Vagina (tissue), 2 donors: ENCODE measurements at regions not wholly inside any gene's neighbourhood (a gene's known extent, or its start where the extent isn't known, plus 50 kb on each side); places are given as distances from the start of the nearest gene placed in this dataset.
A peak's percentile ranks its signal among the peaks of the same experiment; 100 is the strongest.

Source experiments
- DNase-seq, 2 donors: peaks; one replicate each; pipeline ENCODE4 v3.0.0-alpha.2; 2017; ENCODE audit errors: extremely low spot score in 2 of 2
- H3K27ac ChIP-seq: fragments of 200-600 bp; sonication (generic); one replicate; pipeline ENCODE4 v1.5.1; 2019
- H3K27me3 ChIP-seq: fragments of 200-600 bp; sonication (generic); one replicate; pipeline ENCODE4 v1.5.1; 2019
- H3K36me3 ChIP-seq, 2 donors: fragments of 200-600 bp; sonication (generic); one replicate each; pipeline ENCODE4 v1.5.1; 2017 to 2019
- H3K4me1 ChIP-seq: fragments of 200-600 bp; sonication (generic); one replicate; pipeline ENCODE4 v1.5.1; 2019
- H3K4me3 ChIP-seq, 2 donors: fragments of 200-600 bp; sonication (generic); 1 replicate in 1 of 2; 2 replicates in 1 of 2; pipeline ENCODE4 v1.5.1; 2016 to 2019
- H3K9me3 ChIP-seq: fragments of 200-600 bp; sonication (generic); one replicate; pipeline ENCODE4 v1.5.1; 2019
- POLR2A ChIP-seq, 2 donors: fragments of 450-650 bp; IDR thresholded peaks; one replicate each; pipeline ENCODE4 v1.6.1; 2017; ENCODE audit warnings: antibody characterized with exemption in 2 of 2, mild to moderate bottlenecking in 2 of 2, moderate library complexity in 2 of 2
- POLR2AphosphoS5 ChIP-seq, 2 donors: sonication (generic); formaldehyde crosslinking; IDR thresholded peaks; one replicate each; pipeline ENCODE4 v1.9.0; 2017; ENCODE audit warnings: antibody characterized with exemption in 2 of 2, mild to moderate bottlenecking in 2 of 2, low read depth in 1 of 2; ENCODE audit not compliant: insufficient read depth in 1 of 2
- intact Hi-C: fragments of 100-400 bp; cut with DNase I; formaldehyde crosslinking; loops from one replicate; pipeline ENCODE4 v1.15.1; 2023
- TF ChIP-seq, protein P1 (sequence below), 3 experiments: fragments of 450-650 bp in 2 of 3; fragments of 200-600 bp in 1 of 3; sonication (generic) in 1 of 3; IDR thresholded peaks; one replicate each; pipeline ENCODE4 v1.5.1; 2017 to 2019; ENCODE audit warnings: antibody characterized with exemption in 3 of 3, mild to moderate bottlenecking in 2 of 3, moderate library complexity in 2 of 3

DNA sequence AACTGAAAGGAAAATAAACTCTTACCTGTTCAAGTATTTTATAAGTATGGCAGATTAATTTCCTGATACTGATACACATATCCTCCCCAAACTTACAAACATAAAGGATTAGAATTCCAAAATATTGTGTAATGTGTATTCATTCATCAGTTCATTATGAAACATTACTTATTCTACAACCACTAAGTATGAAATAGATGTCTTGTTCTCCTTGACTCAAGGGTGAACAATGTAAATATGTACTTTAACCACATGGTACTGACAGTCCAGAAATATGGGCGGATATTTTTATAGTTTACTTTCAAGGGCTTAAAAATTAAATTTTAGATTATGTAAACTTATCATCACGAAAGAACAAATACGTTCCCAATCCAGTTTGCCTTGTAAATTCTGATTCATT, 334.0 kb downstream of the LIG4 start:
- Histone ChIP-seq H3K4me3 (no peak overlapping the region), H3K36me3 (no peaks in the 10 kb centered on the region), H3K27me3 (no peaks in the 10 kb centered on the region), H3K27ac (no peak overlapping the region), H3K9me3 (no peaks in the 10 kb centered on the region), H3K4me1 (no peaks in the 10 kb centered on the region)
- TF ChIP-seq, protein P1, sequence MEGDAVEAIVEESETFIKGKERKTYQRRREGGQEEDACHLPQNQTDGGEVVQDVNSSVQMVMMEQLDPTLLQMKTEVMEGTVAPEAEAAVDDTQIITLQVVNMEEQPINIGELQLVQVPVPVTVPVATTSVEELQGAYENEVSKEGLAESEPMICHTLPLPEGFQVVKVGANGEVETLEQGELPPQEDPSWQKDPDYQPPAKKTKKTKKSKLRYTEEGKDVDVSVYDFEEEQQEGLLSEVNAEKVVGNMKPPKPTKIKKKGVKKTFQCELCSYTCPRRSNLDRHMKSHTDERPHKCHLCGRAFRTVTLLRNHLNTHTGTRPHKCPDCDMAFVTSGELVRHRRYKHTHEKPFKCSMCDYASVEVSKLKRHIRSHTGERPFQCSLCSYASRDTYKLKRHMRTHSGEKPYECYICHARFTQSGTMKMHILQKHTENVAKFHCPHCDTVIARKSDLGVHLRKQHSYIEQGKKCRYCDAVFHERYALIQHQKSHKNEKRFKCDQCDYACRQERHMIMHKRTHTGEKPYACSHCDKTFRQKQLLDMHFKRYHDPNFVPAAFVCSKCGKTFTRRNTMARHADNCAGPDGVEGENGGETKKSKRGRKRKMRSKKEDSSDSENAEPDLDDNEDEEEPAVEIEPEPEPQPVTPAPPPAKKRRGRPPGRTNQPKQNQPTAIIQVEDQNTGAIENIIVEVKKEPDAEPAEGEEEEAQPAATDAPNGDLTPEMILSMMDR (IDR thresholded peaks at IDR 0.05): no peak
- no peak for TF ChIP-seq POLR2A (IDR thresholded peaks at IDR 0.05)
- TF ChIP-seq POLR2AphosphoS5 (IDR thresholded peaks at IDR 0.05; ENCODE audit: insufficient read depth in 1 of 2, low read depth in 1 of 2): no peak
- no peak for DNase-seq
- intact Hi-C loops: no loop called here

DNA sequence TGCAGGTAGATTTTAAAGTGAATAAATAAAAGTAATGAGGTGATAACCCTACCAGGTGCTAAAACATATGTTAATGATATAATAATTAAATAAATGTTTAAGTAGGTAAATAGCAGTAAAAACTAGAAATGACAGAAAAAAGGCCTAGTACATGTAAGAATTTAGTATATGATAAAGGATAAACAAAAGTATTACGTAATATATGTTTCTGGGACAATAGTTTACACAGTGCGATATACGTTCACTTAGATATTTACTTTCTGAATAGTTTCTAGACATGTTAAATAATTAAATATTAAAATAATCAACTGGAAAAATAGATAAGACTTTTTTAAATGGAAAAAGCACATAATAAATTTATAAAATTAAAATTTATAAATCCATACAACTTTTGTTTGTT, 340.9 kb downstream of the LIG4 start:
- Histone ChIP-seq H3K4me3 (no peak overlapping the region), H3K9me3 (no peaks in the 10 kb centered on the region), H3K36me3 (no peaks in the 10 kb centered on the region), H3K4me1 (no peaks in the 10 kb centered on the region), H3K27ac (no peak overlapping the region), H3K27me3 (no peaks in the 10 kb centered on the region)
- DNase-seq: no peak
- TF ChIP-seq POLR2A (IDR thresholded peaks at IDR 0.05): no peak
- TF ChIP-seq POLR2AphosphoS5 (IDR thresholded peaks at IDR 0.05; ENCODE audit: insufficient read depth in 1 of 2, low read depth in 1 of 2): no peak
- TF ChIP-seq, protein P1 (IDR thresholded peaks at IDR 0.05): no peak
- intact Hi-C loops: no loop called here

GRCh38 chr13:107873926-107874325, 341.4 kb downstream of the LIG4 start:
- H3K9me3 ChIP-seq: no peaks in the 10 kb centered on the region
- H3K27ac ChIP-seq: no peak overlapping the region
- no peaks in the 10 kb centered on the region for H3K36me3 ChIP-seq
- DNase-seq: no peak
- intact Hi-C loops: no loop called here
- TF ChIP-seq POLR2A (IDR thresholded peaks at IDR 0.05) (no peak), POLR2AphosphoS5 (IDR thresholded peaks at IDR 0.05; ENCODE audit: insufficient read depth in 1 of 2, low read depth in 1 of 2) (no peak)
- TF ChIP-seq, protein P1 (IDR thresholded peaks at IDR 0.05): no peak
- no peak overlapping the region for H3K4me3 ChIP-seq
- no peaks in the 10 kb centered on the region for H3K27me3 ChIP-seq
- H3K4me1 ChIP-seq: no peaks in the 10 kb centered on the region

- Histone ChIP-seq H3K27me3 (no peaks in the 10 kb centered on the region), H3K27ac (no peak overlapping the region), H3K4me1 (peaks cover 22% of the 10 kb centered on the region), H3K9me3 (no peaks in the 10 kb centered on the region), H3K4me3 (no peak overlapping the region), H3K36me3 (no peaks in the 10 kb centered on the region)
- no peak for TF ChIP-seq POLR2AphosphoS5 (IDR thresholded peaks at IDR 0.05; ENCODE audit: insufficient read depth in 1 of 2, low read depth in 1 of 2)
- TF ChIP-seq, protein P1 (IDR thresholded peaks at IDR 0.05): no peak
- no peak for TF ChIP-seq POLR2A (IDR thresholded peaks at IDR 0.05)
- intact Hi-C loops: no loop called here
- no peak for DNase-seq
Observed at GRCh38 chr13:107870400-107870799, 344.9 kb downstream of the LIG4 start.

DNA sequence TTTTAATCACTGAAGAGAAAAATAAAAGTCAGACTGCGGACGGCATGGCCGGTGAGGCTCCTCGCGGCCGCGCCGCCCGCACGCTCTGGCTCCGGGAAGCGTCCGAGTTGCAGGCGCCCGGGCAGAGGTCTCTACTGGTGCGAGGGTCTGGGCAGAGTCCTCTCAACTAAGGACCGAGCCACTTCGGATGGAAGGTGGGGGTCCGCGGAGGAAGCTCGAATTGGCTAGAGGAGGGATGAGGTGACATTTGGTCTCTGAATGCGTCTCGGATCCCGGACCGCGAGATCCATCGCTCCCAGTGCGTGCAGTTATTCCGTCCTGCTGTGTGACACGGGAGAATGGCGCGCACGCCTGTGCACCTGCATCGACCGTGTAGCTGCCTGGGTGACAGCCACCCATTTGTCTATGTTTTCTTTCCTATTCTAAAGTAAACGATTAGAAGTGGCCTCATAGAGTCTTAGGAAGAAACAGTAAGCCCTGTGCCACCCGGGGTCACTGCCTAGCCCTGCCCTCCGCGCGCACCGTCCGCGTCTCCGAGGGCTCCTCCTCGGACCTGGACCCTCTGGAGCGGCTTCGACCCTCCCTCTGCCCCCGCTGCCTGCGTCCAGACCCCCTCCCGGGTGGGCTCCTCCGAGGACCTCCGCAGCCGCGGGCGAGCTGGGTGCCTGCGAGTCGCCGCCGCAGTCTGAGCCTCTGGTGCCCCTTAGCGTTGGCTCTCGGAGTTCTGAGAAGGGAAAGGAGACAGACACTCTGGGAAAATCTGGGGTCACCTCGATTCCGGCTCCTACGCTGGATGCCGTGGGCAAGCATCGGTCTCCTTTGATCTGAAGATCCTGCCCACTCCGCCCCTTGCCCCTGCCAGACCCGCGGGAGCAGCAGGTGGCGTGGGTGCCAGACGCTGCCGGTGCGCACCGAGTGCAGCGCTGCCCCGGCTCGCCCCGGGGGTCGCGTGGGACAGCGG, 347.4 kb downstream of the LIG4 start:
- Histone ChIP-seq H3K27ac (no peak overlapping the region), H3K36me3 (no peaks in the 10 kb centered on the region), H3K4me3 (peak overlapping the region; percentile 40 to 48), H3K4me1 (peaks cover 22% of the 10 kb centered on the region), H3K27me3 (no peaks in the 10 kb centered on the region), H3K9me3 (no peaks in the 10 kb centered on the region)
- intact Hi-C loops: no loop called here
- TF ChIP-seq POLR2AphosphoS5 (IDR thresholded peaks at IDR 0.05; ENCODE audit: insufficient read depth in 1 of 2, low read depth in 1 of 2) (no peak), POLR2A (IDR thresholded peaks at IDR 0.05) (no peak)
- TF ChIP-seq, protein P1 (IDR thresholded peaks at IDR 0.05): peak in 1 of 3 experiments; percentile 12
- DNase-seq: no peak
